SK-N-SH (cell line): ENCODE measurements at regions not wholly inside any gene's neighbourhood (a gene's known extent, or its start where the extent isn't known, plus 50 kb on each side); places are given as distances from the start of the nearest gene placed in this dataset.

Experiments
- CTCF ChIA-PET: fragments of 300-600, 350-600 bp; formaldehyde crosslinking; extraction: SDS; loops from one replicate; lab custom pipeline; 2021; lab: Yijun Ruan, JAX
- POLR2A ChIA-PET: fragments of 350-600 bp; sonication (Branson Sonifier 250); formaldehyde crosslinking; extraction: SDS; loops from one replicate; lab custom pipeline; 2020; ENCODE audit warnings: antibody characterized with exemption, inconsistent platforms; lab: Yijun Ruan, JAX
- DNase-seq: peaks from one replicate; pipeline ENCODE4 v3.0.0; 2012
- H2AFZ ChIP-seq: fragments of 200-600 bp; sonication (generic); 2 replicates; pipeline ENCODE4 v1.8.1; 2016; ENCODE audit warnings: antibody characterized with exemption, mild to moderate bottlenecking, low read depth
- H3F3A ChIP-seq: fragments of 200-600 bp; sonication (generic); replicated peaks from 2 replicates; pipeline ENCODE3; 2016; ENCODE audit warnings: antibody characterized with exemption, mild to moderate bottlenecking; ENCODE audit not compliant: insufficient read depth
- H3K27ac ChIP-seq, 2 experiments: fragments of 200-500 bp in 1 of 2; fragments of 200-600 bp in 1 of 2; sonication (Bioruptor generic) in 1 of 2; sonication (generic), shearing (Covaris generic) in 1 of 2; 2 replicates each; pipeline versions ENCODE4 v1.5.1 to v1.6.1; 2014 to 2016; ENCODE audit warnings: low read depth in 2 of 2, inconsistent platforms in 1 of 2, low read length in 1 of 2, mild to moderate bottlenecking in 1 of 2, mixed read lengths in 1 of 2
- H3K27me3 ChIP-seq: fragments of 200-600 bp; sonication (generic), shearing (Covaris generic); 2 replicates; pipeline ENCODE4 v1.6.1; 2016; ENCODE audit warnings: mixed run types; ENCODE audit not compliant: insufficient read depth
- H3K36me3 ChIP-seq, 2 experiments: fragments of 200-500 bp in 1 of 2; fragments of 200-600 bp in 1 of 2; sonication (Bioruptor generic) in 1 of 2; sonication (generic) in 1 of 2; replicated peaks in 1 of 2; 2 replicates each; pipeline versions ENCODE3 to v1.5.1; 2014 to 2016; ENCODE audit warnings: low read length in 1 of 2, mild to moderate bottlenecking in 1 of 2; ENCODE audit not compliant: insufficient read depth in 2 of 2, control insufficient read depth in 1 of 2
- H3K4me1 ChIP-seq, 2 experiments: fragments of 200-500 bp in 1 of 2; fragments of 200-600 bp in 1 of 2; sonication (Bioruptor generic) in 1 of 2; sonication (generic), shearing (Covaris generic) in 1 of 2; 2 replicates each; pipeline versions ENCODE4 v1.5.1 to v1.6.1; 2014 to 2016; ENCODE audit warnings: low read depth in 1 of 2, low read length in 1 of 2, mixed run types in 1 of 2; ENCODE audit not compliant: insufficient read depth in 2 of 2, control insufficient read depth in 1 of 2
- H3K4me2 ChIP-seq: fragments of 200-600 bp; sonication (generic), shearing (Covaris generic); 2 replicates; pipeline ENCODE4 v1.6.1; 2017; ENCODE audit warnings: mixed run types
- H3K4me3 ChIP-seq, 2 experiments: fragments of 200-500 bp in 1 of 2; fragments of 200-600 bp in 1 of 2; sonication (Bioruptor generic) in 1 of 2; sonication (generic), shearing (Covaris generic) in 1 of 2; 2 replicates each; pipeline versions ENCODE4 v1.5.1 to v1.8.1; 2014 to 2016; ENCODE audit warnings: low read depth in 2 of 2, inconsistent platforms in 1 of 2, low read length in 1 of 2, mild to moderate bottlenecking in 1 of 2, mixed read lengths in 1 of 2, moderate library complexity in 1 of 2
- H3K79me2 ChIP-seq: fragments of 200-600 bp; sonication (generic); 2 replicates; pipeline ENCODE4 v1.8.1; 2017; ENCODE audit warnings: mild to moderate bottlenecking; ENCODE audit not compliant: insufficient read depth
- H3K9ac ChIP-seq: fragments of 200-600 bp; sonication (generic); 2 replicates; pipeline ENCODE4 v1.6.1; 2017; ENCODE audit warnings: mixed run types
- H3K9me2 ChIP-seq: fragments of 200-600 bp; sonication (generic); 2 replicates; pipeline ENCODE4 v1.6.1; 2017; ENCODE audit warnings: mixed run types
- H3K9me3 ChIP-seq: fragments of 200-600 bp; sonication (generic); 2 replicates; pipeline ENCODE4 v1.6.1; 2017; ENCODE audit warnings: mixed run types, mild to moderate bottlenecking, moderate library complexity
- H4K20me1 ChIP-seq: fragments of 200-600 bp; sonication (generic); 2 replicates; pipeline ENCODE4 v1.6.1; 2017; ENCODE audit warnings: mild to moderate bottlenecking, mixed run types; ENCODE audit not compliant: insufficient read depth
- ELF1 ChIP-seq: IDR thresholded peaks from 2 replicates; pipeline ENCODE4 v1.4.0; 2012
- FOSL2 ChIP-seq: IDR thresholded peaks from 2 replicates; pipeline ENCODE4 v1.4.0; 2012; ENCODE audit warnings: low read depth, mild to moderate bottlenecking, moderate library complexity, borderline replicate concordance
- FOXJ3 ChIP-seq: sonication (generic); formaldehyde crosslinking; IDR thresholded peaks from 2 replicates; pipeline ENCODE4 v1.5.1; 2020; ENCODE audit warnings: mild to moderate bottlenecking, missing genetic modification reagents
- FOXM1 ChIP-seq: IDR thresholded peaks from 2 replicates; pipeline ENCODE4 v1.4.0; 2012; ENCODE audit warnings: low read depth, mild to moderate bottlenecking
- GABPA ChIP-seq: IDR thresholded peaks from 2 replicates; pipeline ENCODE4 v1.4.0; 2012; ENCODE audit warnings: low read depth, mild to moderate bottlenecking
- GATA2 ChIP-seq: sonication (generic); formaldehyde crosslinking; IDR thresholded peaks from 2 replicates; pipeline ENCODE4 v1.5.0; 2020; ENCODE audit warnings: mild to moderate bottlenecking, missing genetic modification reagents
- JUND ChIP-seq: IDR thresholded peaks from 2 replicates; pipeline ENCODE4 v1.4.0; 2012
- MXI1 ChIP-seq: IDR thresholded peaks from 2 replicates; pipeline ENCODE4 v1.6.1; 2012; ENCODE audit warnings: mild to moderate bottlenecking, low read depth, low read length, improper control_type of control experiment
- NRF1 ChIP-seq: IDR thresholded peaks from 2 replicates; pipeline ENCODE4 v1.6.1; 2012; ENCODE audit warnings: low read depth, mild to moderate bottlenecking, low read length
- POLR2AphosphoS5 ChIP-seq: IDR thresholded peaks from 2 replicates; pipeline ENCODE4 v1.6.1; 2012; ENCODE audit warnings: low read depth, low read length
- RCOR1 ChIP-seq: fragments of 150-350 bp; IDR thresholded peaks from 2 replicates; pipeline ENCODE4 v1.6.1; 2017; ENCODE audit warnings: antibody characterized with exemption, low read length
- RFX5 ChIP-seq: IDR thresholded peaks from 2 replicates; pipeline ENCODE4 v1.6.1; 2012; ENCODE audit warnings: mild to moderate bottlenecking, improper control_type of control experiment, low read length
- RXRA ChIP-seq: IDR thresholded peaks from 2 replicates; pipeline ENCODE4 v1.4.0; 2012; ENCODE audit warnings: low read depth, mild to moderate bottlenecking, borderline replicate concordance
- TAF1 ChIP-seq: IDR thresholded peaks from 2 replicates; pipeline ENCODE4 v1.6.1; 2012; ENCODE audit warnings: low read depth, mild to moderate bottlenecking, low read length, moderate library complexity, borderline replicate concordance
- TCF12 ChIP-seq: IDR thresholded peaks from 2 replicates; pipeline ENCODE4 v1.4.0; 2012
- TEAD4 ChIP-seq: IDR thresholded peaks from 2 replicates; pipeline ENCODE4 v1.4.0; 2012; ENCODE audit warnings: mild to moderate bottlenecking, borderline replicate concordance; ENCODE audit not compliant: insufficient read depth
- WGBS: methylation state at CpG from one replicate; pipeline ENCODE4 v1.1.6; 2017; ENCODE audit warnings: low lambda C conversion rate; 5-methylcytosine and 5-hydroxymethylcytosine counted together
- TF ChIP-seq, protein P1 (sequence below): IDR thresholded peaks from 2 replicates; pipeline ENCODE4; 2012
- TF ChIP-seq, protein P2 (sequence below): fragments of 150-350 bp; IDR thresholded peaks from 2 replicates; pipeline ENCODE4 v1.6.1; 2016; ENCODE audit warnings: mild to moderate bottlenecking, low read depth, low read length
- TF ChIP-seq, protein P3 (sequence below): IDR thresholded peaks from 2 replicates; pipeline ENCODE4 v1.4.0; 2012; ENCODE audit warnings: low read depth, borderline replicate concordance
- TF ChIP-seq, protein P4 (sequence below): IDR thresholded peaks from 2 replicates; pipeline ENCODE4 v1.4.0; 2012; ENCODE audit warnings: low read depth

DNA sequence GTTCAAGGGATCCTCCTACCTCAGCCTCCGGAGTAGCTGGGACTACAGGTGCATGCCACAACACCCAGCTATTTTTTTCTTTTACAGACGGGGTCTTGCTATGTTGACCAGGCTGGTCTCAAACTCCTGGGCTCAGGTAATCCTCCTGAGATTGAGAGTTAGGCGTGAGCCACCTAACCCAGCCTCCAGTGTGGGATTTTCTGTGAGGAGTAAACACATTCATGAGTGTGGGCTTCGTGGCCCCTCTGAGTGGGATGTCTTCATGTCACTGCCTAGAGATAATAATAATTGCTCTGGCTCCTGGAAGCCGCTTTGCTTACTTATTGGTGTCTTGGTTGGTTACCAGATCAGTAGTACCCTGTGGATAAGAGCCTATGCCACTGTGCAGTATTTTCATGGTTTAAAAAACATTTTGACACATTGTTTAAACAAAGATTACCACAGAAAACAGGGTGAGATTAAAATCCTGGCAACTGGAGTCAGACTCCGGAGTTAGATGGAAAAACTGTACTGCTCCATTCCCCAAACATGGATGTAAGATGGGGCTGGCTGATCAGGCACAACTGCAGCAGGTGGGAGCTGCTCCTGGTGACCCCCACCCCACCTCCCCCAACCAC lies 159.1 kb upstream of the RAB4A start:
- no peak for DNase-seq

DNA sequence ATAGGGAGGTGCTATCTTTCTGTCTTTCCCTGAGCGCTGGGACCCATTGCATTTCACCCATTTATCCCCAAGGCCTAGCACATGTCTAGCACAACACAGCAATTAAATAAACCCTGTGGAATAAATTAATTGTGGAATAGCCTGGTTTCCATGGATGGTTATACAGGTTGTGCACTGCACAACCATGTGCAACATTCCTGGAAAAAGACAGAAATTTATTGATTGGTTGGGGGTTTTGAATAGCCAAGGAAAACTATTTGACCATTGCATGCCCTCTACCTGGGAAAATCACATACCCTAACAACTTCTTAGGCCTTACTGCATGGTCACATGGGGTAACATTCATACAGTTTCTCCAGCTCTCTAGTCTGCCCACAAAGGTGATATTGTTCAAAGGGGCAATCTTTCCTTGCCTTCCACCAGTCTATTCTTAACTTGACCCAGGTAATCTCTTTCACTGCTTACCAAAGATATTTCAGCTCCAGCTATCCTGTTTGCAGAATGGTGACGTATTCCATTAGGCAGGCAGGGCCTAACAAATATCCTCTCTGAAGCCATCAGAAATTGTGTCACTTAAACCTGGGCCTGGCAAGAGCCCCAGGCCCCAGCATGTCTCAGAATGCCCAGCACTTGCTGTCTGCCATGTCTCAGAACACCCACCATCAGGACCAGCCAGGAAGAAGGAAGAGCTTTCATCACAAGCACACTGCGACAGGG lies 157.9 kb upstream of the RAB4A start:
- H3K4me1 ChIP-seq: peaks cover 0 to 29% of the 10 kb centered on the region in 2 experiments; a peak in 2 of 4 replicates
- no peak overlapping the region for H3K9ac ChIP-seq
- H3K27ac ChIP-seq: peak overlapping the region in 1 of 2 experiments; percentile 88; a peak in 2 of 4 replicates
- H3K4me2 ChIP-seq: no peak overlapping the region
- H2AFZ ChIP-seq: no peak overlapping the region
- no peaks in the 10 kb centered on the region for H3F3A ChIP-seq
- H3K79me2 ChIP-seq: no peaks in the 10 kb centered on the region
- ChIA-PET CTCF (interaction anchor here (1.1 kb wide), 1 partner anchor 17 kb away, joined by 3 read pairs; no protein-coding TSS in a partner anchor), POLR2A (no interaction called here)
- TF ChIP-seq, protein P1, sequence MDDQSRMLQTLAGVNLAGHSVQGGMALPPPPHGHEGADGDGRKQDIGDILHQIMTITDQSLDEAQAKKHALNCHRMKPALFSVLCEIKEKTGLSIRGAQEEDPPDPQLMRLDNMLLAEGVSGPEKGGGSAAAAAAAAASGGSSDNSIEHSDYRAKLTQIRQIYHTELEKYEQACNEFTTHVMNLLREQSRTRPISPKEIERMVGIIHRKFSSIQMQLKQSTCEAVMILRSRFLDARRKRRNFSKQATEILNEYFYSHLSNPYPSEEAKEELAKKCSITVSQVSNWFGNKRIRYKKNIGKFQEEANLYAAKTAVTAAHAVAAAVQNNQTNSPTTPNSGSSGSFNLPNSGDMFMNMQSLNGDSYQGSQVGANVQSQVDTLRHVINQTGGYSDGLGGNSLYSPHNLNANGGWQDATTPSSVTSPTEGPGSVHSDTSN: no peak
- TF ChIP-seq TEAD4 (no peak), JUND (no peak), FOXM1 (no peak), RXRA (no peak), ELF1 (no peak), NRF1 (no peak), RFX5 (no peak), FOSL2 (no peak)
- TF ChIP-seq, protein P2, sequence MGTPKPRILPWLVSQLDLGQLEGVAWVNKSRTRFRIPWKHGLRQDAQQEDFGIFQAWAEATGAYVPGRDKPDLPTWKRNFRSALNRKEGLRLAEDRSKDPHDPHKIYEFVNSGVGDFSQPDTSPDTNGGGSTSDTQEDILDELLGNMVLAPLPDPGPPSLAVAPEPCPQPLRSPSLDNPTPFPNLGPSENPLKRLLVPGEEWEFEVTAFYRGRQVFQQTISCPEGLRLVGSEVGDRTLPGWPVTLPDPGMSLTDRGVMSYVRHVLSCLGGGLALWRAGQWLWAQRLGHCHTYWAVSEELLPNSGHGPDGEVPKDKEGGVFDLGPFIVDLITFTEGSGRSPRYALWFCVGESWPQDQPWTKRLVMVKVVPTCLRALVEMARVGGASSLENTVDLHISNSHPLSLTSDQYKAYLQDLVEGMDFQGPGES: no peak
- TF ChIP-seq, protein P3, sequence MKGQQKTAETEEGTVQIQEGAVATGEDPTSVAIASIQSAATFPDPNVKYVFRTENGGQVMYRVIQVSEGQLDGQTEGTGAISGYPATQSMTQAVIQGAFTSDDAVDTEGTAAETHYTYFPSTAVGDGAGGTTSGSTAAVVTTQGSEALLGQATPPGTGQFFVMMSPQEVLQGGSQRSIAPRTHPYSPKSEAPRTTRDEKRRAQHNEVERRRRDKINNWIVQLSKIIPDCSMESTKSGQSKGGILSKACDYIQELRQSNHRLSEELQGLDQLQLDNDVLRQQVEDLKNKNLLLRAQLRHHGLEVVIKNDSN: no peak
- no peaks in the 10 kb centered on the region for H4K20me1 ChIP-seq
- H3K36me3 ChIP-seq: no peaks in the 10 kb centered on the region
- no peak for DNase-seq
- H3K4me3 ChIP-seq: no peak overlapping the region
- no peaks in the 10 kb centered on the region for H3K9me2 ChIP-seq
- H3K27me3 ChIP-seq: no peaks in the 10 kb centered on the region
- no peaks in the 10 kb centered on the region for H3K9me3 ChIP-seq
- 74% methylated on average over 2 of the region's 3 CpGs for WGBS

More for the DNA sequence above, 159.1 kb upstream of the RAB4A start:
- H3K4me3 ChIP-seq: no peak overlapping the region
- TF ChIP-seq, protein P3: no peak
- TF ChIP-seq NRF1 (no peak), RCOR1 (no peak), POLR2AphosphoS5 (no peak), GATA2 (CRISPR knock-in tag) (no peak), FOSL2 (no peak), GABPA (no peak), RFX5 (no peak), TCF12 (no peak), FOXJ3 (CRISPR knock-in tag) (no peak), MXI1 (no peak), TAF1 (no peak)
- TF ChIP-seq, protein P2: no peak
- TF ChIP-seq, protein P4, sequence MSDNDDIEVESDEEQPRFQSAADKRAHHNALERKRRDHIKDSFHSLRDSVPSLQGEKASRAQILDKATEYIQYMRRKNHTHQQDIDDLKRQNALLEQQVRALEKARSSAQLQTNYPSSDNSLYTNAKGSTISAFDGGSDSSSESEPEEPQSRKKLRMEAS: no peak
- TF ChIP-seq, all 33 proteins: peak for 0
- Histone ChIP-seq H3K27me3 (no peaks in the 10 kb centered on the region), H3K4me2 (no peak overlapping the region), H3F3A (no peaks in the 10 kb centered on the region), H3K79me2 (no peaks in the 10 kb centered on the region), H2AFZ (no peak overlapping the region), H3K27ac (no peak overlapping the region), H3K9me3 (no peaks in the 10 kb centered on the region), H3K9me2 (no peaks in the 10 kb centered on the region), H4K20me1 (no peaks in the 10 kb centered on the region), H3K9ac (no peak overlapping the region), H3K36me3 (no peaks in the 10 kb centered on the region), H3K4me1 (peaks cover 0 to 32% of the 10 kb centered on the region in 2 experiments; a peak in 2 of 4 replicates)
- 66% methylated on average over 5 of the region's 6 CpGs for WGBS
- POLR2A ChIA-PET: no interaction called here
- CTCF ChIA-PET: no interaction called here
